ENCODE measurements at regions not wholly inside any gene's neighbourhood (a gene's known extent, or its start where the extent isn't known, plus 50 kb on each side); places are given as distances from the start of the nearest gene placed in this dataset.

GRCh38 chr11:26073646-26074045 lies 258.3 kb upstream of the ANO3 start:
- TF ChIP-seq CTCF (IDR thresholded peaks at IDR 0.05): no peak
- no peak for TF ChIP-seq POLR2A (IDR thresholded peaks at IDR 0.05)
